GM23338 (cell line): ENCODE measurements at regions not wholly inside any gene's neighbourhood (a gene's known extent, or its start where the extent isn't known, plus 50 kb on each side); places are given as distances from the start of the nearest gene placed in this dataset.

Experiments used
- ATAC-seq: fragments of 200-7000 bp; cut with Tn5 transposase; 3 replicates; pipeline ENCODE4 v1.9.1; 2020
- DNase-seq: peaks from one replicate; pipeline ENCODE4 v3.0.0-alpha.2; 2015; ENCODE audit warnings: low spot score
- H2AFZ ChIP-seq: fragments of 200-600 bp; sonication (generic); 2 replicates; pipeline ENCODE4 v1.8.0; 2016; ENCODE audit warnings: antibody characterized with exemption, mild to moderate bottlenecking, moderate library complexity
- H3F3A ChIP-seq: fragments of 200-600 bp; sonication (generic); replicated peaks from 2 replicates; pipeline ENCODE4 v1.8.0; 2017; ENCODE audit warnings: antibody characterized with exemption, mixed run types, low read depth
- H3K27ac ChIP-seq: fragments of 200-600 bp; sonication (generic); 2 replicates; pipeline ENCODE4 v1.6.1; 2016; ENCODE audit warnings: low read depth
- H3K27me3 ChIP-seq: fragments of 200-600 bp; sonication (generic); 2 replicates; pipeline ENCODE4 v1.8.0; 2016; ENCODE audit warnings: mild to moderate bottlenecking, mixed run types, moderate library complexity; ENCODE audit not compliant: insufficient read depth
- H3K36me3 ChIP-seq: fragments of 200-600 bp; sonication (generic); 2 replicates; pipeline ENCODE4 v1.8.0; 2016; ENCODE audit warnings: mild to moderate bottlenecking; ENCODE audit not compliant: insufficient read depth
- H3K4me1 ChIP-seq: fragments of 200-600 bp; sonication (generic); 2 replicates; pipeline ENCODE4 v1.8.0; 2016; ENCODE audit warnings: mild to moderate bottlenecking, moderate library complexity; ENCODE audit not compliant: insufficient read depth
- H3K4me2 ChIP-seq: fragments of 200-600 bp; sonication (generic); 2 replicates; pipeline ENCODE4 v1.7.1; 2017; ENCODE audit warnings: mixed run types
- H3K4me3 ChIP-seq: fragments of 200-600 bp; sonication (generic); 2 replicates; pipeline ENCODE4 v1.6.1; 2016; ENCODE audit warnings: mixed run types
- H3K79me2 ChIP-seq: fragments of 200-600 bp; sonication (generic); replicated peaks from 2 replicates; pipeline ENCODE4 v1.8.0; 2017; ENCODE audit warnings: mild to moderate bottlenecking; ENCODE audit not compliant: insufficient read depth
- H3K9me2 ChIP-seq: fragments of 200-600 bp; sonication (generic); 2 replicates; pipeline ENCODE4 v1.8.0; 2017; ENCODE audit not compliant: insufficient read depth
- H4K20me1 ChIP-seq: fragments of 200-600 bp; sonication (generic); replicated peaks from 2 replicates; pipeline ENCODE4 v1.8.0; 2017; ENCODE audit warnings: mild to moderate bottlenecking; ENCODE audit not compliant: insufficient read depth
- H3K27ac Mint-ChIP-seq: 2 replicates; pipeline ENCODE4 v1.8.0; 2020; ENCODE audit warnings: inconsistent platforms, mild to moderate bottlenecking, moderate library complexity, mixed read lengths
- H3K27me3 Mint-ChIP-seq: 3 replicates; pipeline ENCODE4 v1.8.0; 2022; ENCODE audit warnings: low read depth, mild to moderate bottlenecking, moderate library complexity, mixed read lengths, inconsistent platforms; ENCODE audit not compliant: insufficient read depth, poor library complexity
- H3K36me3 Mint-ChIP-seq: 3 replicates; pipeline ENCODE4 v1.8.0; 2021; ENCODE audit warnings: low read depth, mild to moderate bottlenecking, inconsistent platforms, moderate library complexity, mixed read lengths
- H3K4me1 Mint-ChIP-seq: 3 replicates; pipeline ENCODE4 v1.8.0; 2020; ENCODE audit warnings: mild to moderate bottlenecking, inconsistent platforms, mixed read lengths
- H3K4me3 Mint-ChIP-seq: 3 replicates; pipeline ENCODE4 v1.8.0; 2021; ENCODE audit warnings: moderate library complexity, mild to moderate bottlenecking, inconsistent platforms, mixed read lengths
- H3K9me3 Mint-ChIP-seq: 3 replicates; pipeline ENCODE4 v1.8.0; 2020; ENCODE audit warnings: moderate library complexity, mild to moderate bottlenecking, inconsistent platforms, mixed read lengths
- CREB1 ChIP-seq: fragments of 250-450 bp; sonication (Bioruptor Pico); IDR thresholded peaks from 2 replicates; pipeline ENCODE4 v1.5.0; 2020; ENCODE audit warnings: low read depth, mild to moderate bottlenecking, moderate library complexity
- CTCF ChIP-seq, 2 experiments: fragments of 200-600 bp in 1 of 2; sonication (generic) in 1 of 2; conservative IDR thresholded peaks; 2 replicates each; pipeline versions ENCODE4 v1.5.1 to v1.6.1; 2016 to 2017; ENCODE audit warnings: antibody characterized with exemption in 2 of 2, low read depth in 2 of 2, mild to moderate bottlenecking in 2 of 2, moderate library complexity in 1 of 2
- EZH2 ChIP-seq: fragments of 200-600 bp; sonication (generic); IDR thresholded peaks from one replicate; pipeline ENCODE4 v1.8.0; 2017; ENCODE audit warnings: antibody characterized with exemption, mild to moderate bottlenecking, low read depth; ENCODE audit not compliant: unreplicated experiment
- EZH2phosphoT487 ChIP-seq: fragments of 200-600 bp; sonication (generic); IDR thresholded peaks from one replicate; pipeline ENCODE4 v1.8.1; 2018; ENCODE audit warnings: antibody characterized with exemption; ENCODE audit not compliant: unreplicated experiment
- NANOG ChIP-seq: IDR thresholded peaks from 2 replicates; pipeline ENCODE4 v1.6.1; 2016; ENCODE audit warnings: antibody characterized with exemption, borderline replicate concordance
- POLR2AphosphoS5 ChIP-seq: IDR thresholded peaks from 2 replicates; pipeline ENCODE4 v1.6.1; 2016; ENCODE audit warnings: antibody characterized with exemption, low read depth
- REST ChIP-seq: IDR thresholded peaks from one replicate; pipeline ENCODE4 v1.6.1; 2018; ENCODE audit warnings: antibody characterized with exemption; ENCODE audit not compliant: unreplicated experiment
- STAT1 ChIP-seq: IDR thresholded peaks from one replicate; pipeline ENCODE4 v1.6.1; 2016; ENCODE audit warnings: antibody characterized with exemption; ENCODE audit not compliant: unreplicated experiment
- ZNF114 ChIP-seq: fragments of 250-450 bp; sonication (Bioruptor Pico); IDR thresholded peaks from 2 replicates; pipeline ENCODE4 v1.5.0; 2020; ENCODE audit warnings: mild to moderate bottlenecking, moderate library complexity
- ZNF331 ChIP-seq: fragments of 250-450 bp; sonication (Bioruptor Pico); IDR thresholded peaks from 2 replicates; pipeline ENCODE4 v1.5.0; 2020; ENCODE audit warnings: low read depth, mild to moderate bottlenecking, moderate library complexity
- TF ChIP-seq, protein P1 (sequence below): fragments of 250-450 bp; sonication (Bioruptor Pico); IDR thresholded peaks from 2 replicates; pipeline ENCODE4 v1.5.0; 2020; ENCODE audit warnings: mild to moderate bottlenecking, moderate library complexity

GRCh38 chr3:23062582-23062981 lies 140.5 kb upstream of the UBE2E2 start:
- no peak overlapping the region for H3K4me3 ChIP-seq
- H3K4me3 Mint-ChIP-seq = no peak overlapping the region
- peaks cover 9% of the 10 kb centered on the region for H3K4me1 Mint-ChIP-seq
- DNase-seq (no peak), ATAC-seq (no peak)
- H3K27ac Mint-ChIP-seq = no peak overlapping the region
- TF ChIP-seq ZNF114 (CRISPR knock-in tag) (no peak), NANOG (no peak), EZH2 (no peak), EZH2phosphoT487 (no peak), REST (no peak), CTCF (conservative IDR thresholded peaks at IDR 0.05; ENCODE audit: low read depth in 2 of 2) (no peak), STAT1 (no peak), CREB1 (CRISPR knock-in tag) (no peak), ZNF331 (CRISPR knock-in tag) (no peak), POLR2AphosphoS5 (no peak)
- TF ChIP-seq, protein P1, sequence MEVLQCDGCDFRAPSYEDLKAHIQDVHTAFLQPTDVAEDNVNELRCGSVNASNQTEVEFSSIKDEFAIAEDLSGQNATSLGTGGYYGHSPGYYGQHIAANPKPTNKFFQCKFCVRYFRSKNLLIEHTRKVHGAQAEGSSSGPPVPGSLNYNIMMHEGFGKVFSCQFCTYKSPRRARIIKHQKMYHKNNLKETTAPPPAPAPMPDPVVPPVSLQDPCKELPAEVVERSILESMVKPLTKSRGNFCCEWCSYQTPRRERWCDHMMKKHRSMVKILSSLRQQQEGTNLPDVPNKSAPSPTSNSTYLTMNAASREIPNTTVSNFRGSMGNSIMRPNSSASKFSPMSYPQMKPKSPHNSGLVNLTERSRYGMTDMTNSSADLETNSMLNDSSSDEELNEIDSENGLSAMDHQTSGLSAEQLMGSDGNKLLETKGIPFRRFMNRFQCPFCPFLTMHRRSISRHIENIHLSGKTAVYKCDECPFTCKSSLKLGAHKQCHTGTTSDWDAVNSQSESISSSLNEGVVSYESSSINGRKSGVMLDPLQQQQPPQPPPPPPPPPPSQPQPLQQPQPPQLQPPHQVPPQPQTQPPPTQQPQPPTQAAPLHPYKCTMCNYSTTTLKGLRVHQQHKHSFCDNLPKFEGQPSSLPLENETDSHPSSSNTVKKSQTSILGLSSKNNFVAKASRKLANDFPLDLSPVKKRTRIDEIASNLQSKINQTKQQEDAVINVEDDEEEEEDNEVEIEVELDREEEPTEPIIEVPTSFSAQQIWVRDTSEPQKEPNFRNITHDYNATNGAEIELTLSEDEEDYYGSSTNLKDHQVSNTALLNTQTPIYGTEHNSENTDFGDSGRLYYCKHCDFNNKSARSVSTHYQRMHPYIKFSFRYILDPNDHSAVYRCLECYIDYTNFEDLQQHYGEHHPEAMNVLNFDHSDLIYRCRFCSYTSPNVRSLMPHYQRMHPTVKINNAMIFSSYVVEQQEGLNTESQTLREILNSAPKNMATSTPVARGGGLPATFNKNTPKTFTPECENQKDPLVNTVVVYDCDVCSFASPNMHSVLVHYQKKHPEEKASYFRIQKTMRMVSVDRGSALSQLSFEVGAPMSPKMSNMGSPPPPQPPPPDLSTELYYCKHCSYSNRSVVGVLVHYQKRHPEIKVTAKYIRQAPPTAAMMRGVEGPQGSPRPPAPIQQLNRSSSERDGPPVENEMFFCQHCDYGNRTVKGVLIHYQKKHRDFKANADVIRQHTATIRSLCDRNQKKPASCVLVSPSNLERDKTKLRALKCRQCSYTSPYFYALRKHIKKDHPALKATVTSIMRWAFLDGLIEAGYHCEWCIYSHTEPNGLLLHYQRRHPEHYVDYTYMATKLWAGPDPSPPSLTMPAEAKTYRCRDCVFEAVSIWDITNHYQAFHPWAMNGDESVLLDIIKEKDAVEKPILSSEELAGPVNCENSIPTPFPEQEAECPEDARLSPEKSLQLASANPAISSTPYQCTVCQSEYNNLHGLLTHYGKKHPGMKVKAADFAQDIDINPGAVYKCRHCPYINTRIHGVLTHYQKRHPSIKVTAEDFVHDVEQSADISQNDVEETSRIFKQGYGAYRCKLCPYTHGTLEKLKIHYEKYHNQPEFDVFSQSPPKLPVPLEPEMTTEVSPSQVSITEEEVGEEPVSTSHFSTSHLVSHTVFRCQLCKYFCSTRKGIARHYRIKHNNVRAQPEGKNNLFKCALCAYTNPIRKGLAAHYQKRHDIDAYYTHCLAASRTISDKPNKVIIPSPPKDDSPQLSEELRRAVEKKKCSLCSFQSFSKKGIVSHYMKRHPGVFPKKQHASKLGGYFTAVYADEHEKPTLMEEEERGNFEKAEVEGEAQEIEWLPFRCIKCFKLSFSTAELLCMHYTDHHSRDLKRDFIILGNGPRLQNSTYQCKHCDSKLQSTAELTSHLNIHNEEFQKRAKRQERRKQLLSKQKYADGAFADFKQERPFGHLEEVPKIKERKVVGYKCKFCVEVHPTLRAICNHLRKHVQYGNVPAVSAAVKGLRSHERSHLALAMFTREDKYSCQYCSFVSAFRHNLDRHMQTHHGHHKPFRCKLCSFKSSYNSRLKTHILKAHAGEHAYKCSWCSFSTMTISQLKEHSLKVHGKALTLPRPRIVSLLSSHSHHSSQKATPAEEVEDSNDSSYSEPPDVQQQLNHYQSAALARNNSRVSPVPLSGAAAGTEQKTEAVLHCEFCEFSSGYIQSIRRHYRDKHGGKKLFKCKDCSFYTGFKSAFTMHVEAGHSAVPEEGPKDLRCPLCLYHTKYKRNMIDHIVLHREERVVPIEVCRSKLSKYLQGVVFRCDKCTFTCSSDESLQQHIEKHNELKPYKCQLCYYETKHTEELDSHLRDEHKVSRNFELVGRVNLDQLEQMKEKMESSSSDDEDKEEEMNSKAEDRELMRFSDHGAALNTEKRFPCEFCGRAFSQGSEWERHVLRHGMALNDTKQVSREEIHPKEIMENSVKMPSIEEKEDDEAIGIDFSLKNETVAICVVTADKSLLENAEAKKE (CRISPR knock-in tag) = no peak
- H3F3A ChIP-seq = no peaks in the 10 kb centered on the region
- peaks cover 24% of the 10 kb centered on the region; the same call in 2 of the 3 replicates for H3K9me3 Mint-ChIP-seq
- no peak overlapping the region for H3K27ac ChIP-seq
- H3K9me2 ChIP-seq = no peaks in the 10 kb centered on the region
- H3K27me3 ChIP-seq = peaks cover 6% of the 10 kb centered on the region; the same call in 1 of the 2 replicates
- no peaks in the 10 kb centered on the region for H4K20me1 ChIP-seq
- H3K4me2 ChIP-seq = no peak overlapping the region
- no peaks in the 10 kb centered on the region for H3K27me3 Mint-ChIP-seq
- peaks cover 11% of the 10 kb centered on the region; the same call in 2 of the 3 replicates for H3K36me3 Mint-ChIP-seq
- H3K79me2 ChIP-seq = no peaks in the 10 kb centered on the region
- no peak overlapping the region for H2AFZ ChIP-seq
- H3K36me3 ChIP-seq = no peaks in the 10 kb centered on the region
- H3K4me1 ChIP-seq = peaks cover 7% of the 10 kb centered on the region; the same call in 1 of the 2 replicates
